ENCODE measurements at regions not wholly inside any gene's neighbourhood (a gene's known extent, or its start where the extent isn't known, plus 50 kb on each side); places are given as distances from the start of the nearest gene placed in this dataset.

DNA sequence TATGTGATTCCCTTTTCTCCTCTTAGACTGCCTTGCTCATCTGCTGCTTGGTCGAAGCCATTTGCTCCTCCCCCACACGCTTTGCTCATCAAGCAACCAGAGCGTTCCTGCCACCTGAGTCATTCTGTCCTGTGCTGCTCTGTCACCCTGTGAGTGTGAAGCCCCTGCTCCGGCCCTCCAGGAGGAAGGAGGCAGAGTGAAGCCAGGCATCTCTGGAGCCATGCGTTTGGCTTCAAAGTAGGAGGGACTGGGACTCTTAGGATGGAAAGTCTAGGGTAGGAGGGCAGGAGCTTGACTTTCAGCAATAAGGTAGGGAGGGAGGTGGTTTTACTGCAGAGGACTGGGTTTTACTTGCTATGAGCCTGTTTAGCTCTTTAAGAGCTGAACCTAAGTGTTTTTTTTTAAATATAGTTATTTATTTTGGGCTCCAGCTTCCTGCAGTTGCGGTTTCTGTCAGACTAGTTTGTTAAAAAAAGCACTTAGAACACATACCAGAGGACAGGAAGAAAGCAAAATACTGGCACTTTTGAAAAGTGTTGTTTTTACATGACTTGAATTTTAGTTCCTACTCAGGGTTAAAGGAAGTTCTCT lies 63.6 kb downstream of the SPINK2 start:
- Mint-ChIP-seq H3K36me3 (no peaks in the 10 kb centered on the region), H3K27me3 (no peaks in the 10 kb centered on the region), H3K27ac (peak overlapping the region; percentile 74 to 98 (median 88)), H3K4me1 (peaks cover 42 to 63% (median 57%) of the 10 kb centered on the region in 3 donors), H3K4me3 (peak overlapping the region; percentile 74 to 94 (median 88)), H3K9me3 (no peaks in the 10 kb centered on the region)
- DNase-seq, result peak; percentile 42
- peak; percentile 85 to 88 for ATAC-seq (ENCODE audit: low read depth in 2 of 2)

DNA sequence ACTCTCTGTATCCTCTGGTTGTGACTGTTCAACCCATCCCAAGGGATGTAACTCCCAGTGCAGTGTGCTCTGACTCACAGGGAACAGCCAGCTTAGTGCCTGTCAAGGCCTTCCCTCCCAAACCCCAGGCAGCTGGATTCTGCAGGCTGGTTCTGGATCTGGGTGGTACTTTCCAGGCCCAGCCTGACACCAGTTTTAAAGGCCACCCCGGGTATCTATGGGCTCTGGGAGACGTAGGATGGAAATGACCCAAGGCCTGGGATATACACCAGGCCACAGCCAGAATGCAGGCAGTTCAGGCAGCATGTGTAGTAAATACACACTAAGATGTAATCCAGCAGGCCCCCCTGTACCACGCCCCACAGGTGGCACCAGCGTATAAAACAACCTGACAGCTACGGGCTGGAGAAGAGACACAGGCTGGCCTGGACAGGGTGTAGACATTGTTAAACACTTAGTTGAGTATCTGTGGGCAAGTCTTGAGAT lies 64.2 kb downstream of the SPINK2 start:
- Mint-ChIP-seq H3K27ac (peak overlapping the region; percentile 36 to 98 (median 84)), H3K4me3 (peak overlapping the region; percentile 53 to 94 (median 87)), H3K36me3 (no peaks in the 10 kb centered on the region), H3K9me3 (no peaks in the 10 kb centered on the region), H3K4me1 (peaks cover 39 to 57% (median 53%) of the 10 kb centered on the region in 3 donors), H3K27me3 (no peaks in the 10 kb centered on the region)
- DNase-seq (peak; percentile 26), ATAC-seq (ENCODE audit: low read depth in 2 of 2) (peak; percentile 73 to 78)

DNA sequence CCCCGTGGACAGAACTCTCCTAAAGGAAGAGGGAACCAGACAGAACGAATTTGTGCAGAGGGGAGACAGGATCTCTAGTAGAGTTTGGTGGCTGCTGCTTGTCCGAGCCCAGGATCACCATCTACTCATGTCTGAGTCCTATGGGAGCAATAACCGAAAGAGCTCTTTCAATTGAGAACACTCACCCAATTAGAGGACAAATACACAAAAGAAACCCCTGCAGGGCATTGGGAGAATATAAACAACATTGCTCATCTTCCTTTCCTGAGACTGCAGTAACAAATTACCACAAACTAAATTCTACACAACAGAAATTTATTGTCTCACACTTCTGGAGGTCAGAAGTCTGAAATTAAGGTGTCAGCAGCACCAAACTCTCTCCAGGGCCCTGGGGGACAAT lies 65.6 kb downstream of the SPINK2 start:
- Mint-ChIP-seq H3K27ac (peak overlapping the region; percentile 35 to 87 (median 70)), H3K4me3 (peak overlapping the region in 3 of 8 donors; percentile 17 to 84 (median 26)), H3K4me1 (peaks cover 35 to 49% (median 48%) of the 10 kb centered on the region in 3 donors), H3K9me3 (no peaks in the 10 kb centered on the region), H3K36me3 (no peaks in the 10 kb centered on the region), H3K27me3 (no peaks in the 10 kb centered on the region)
- no peak for ATAC-seq (ENCODE audit: low read depth in 2 of 2)
- no peak for DNase-seq

- ATAC-seq (ENCODE audit: low read depth in 2 of 2) (no peak), DNase-seq (no peak)
- H3K27me3 Mint-ChIP-seq, result no peaks in the 10 kb centered on the region
- peaks cover 0 to 4% (median 0%) of the 10 kb centered on the region in 7 donors for H3K9me3 Mint-ChIP-seq
- no peak overlapping the region for H3K27ac Mint-ChIP-seq
- H3K36me3 Mint-ChIP-seq, result peaks cover 0 to 4% of the 10 kb centered on the region in 2 donors
- H3K4me3 Mint-ChIP-seq, result no peak overlapping the region
- H3K4me1 Mint-ChIP-seq, result peaks cover 24 to 33% (median 29%) of the 10 kb centered on the region in 3 donors
These were observed 68.5 kb downstream of the SPINK2 start for GRCh38 chr4:56752985-56753384.

DNA sequence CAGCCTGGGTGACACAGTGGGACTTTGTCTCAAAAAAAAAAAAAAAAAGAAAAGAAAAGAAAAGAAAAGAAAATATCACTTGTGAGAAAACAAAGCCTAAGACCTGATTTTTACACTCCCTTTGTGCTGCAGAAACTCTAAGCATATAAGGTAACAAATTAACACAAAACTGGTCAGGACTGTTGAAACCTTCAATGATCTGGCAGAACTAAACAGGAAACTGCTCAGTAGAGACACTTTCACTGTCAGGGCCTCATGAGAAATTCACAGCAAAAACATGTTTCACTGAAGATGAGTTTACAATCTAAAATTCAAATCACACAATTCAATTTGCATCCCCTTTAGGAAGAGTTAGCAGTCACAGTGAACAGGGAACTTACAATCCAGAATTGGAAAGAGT lies 69.1 kb upstream of the HOPX start:
- no peaks in the 10 kb centered on the region for H3K27me3 Mint-ChIP-seq
- no peak overlapping the region for H3K4me3 Mint-ChIP-seq
- H3K36me3 Mint-ChIP-seq, result peaks cover 0 to 4% of the 10 kb centered on the region in 2 donors
- ATAC-seq (ENCODE audit: low read depth in 2 of 2), result no peak
- no peak overlapping the region for H3K27ac Mint-ChIP-seq
- H3K9me3 Mint-ChIP-seq, result peaks cover 0 to 8% (median 0%) of the 10 kb centered on the region in 7 donors
- no peak for DNase-seq
- peaks cover 0 to 7% (median 5%) of the 10 kb centered on the region in 3 donors for H3K4me1 Mint-ChIP-seq

- H3K27ac Mint-ChIP-seq, result peak overlapping the region in 1 of 6 donors; percentile 80
- H3K4me1 Mint-ChIP-seq, result peaks cover 0 to 7% (median 5%) of the 10 kb centered on the region in 3 donors
- H3K9me3 Mint-ChIP-seq, result peaks cover 0 to 9% (median 0%) of the 10 kb centered on the region in 7 donors
- H3K27me3 Mint-ChIP-seq, result no peaks in the 10 kb centered on the region
- ATAC-seq (ENCODE audit: low read depth in 2 of 2) (no peak), DNase-seq (no peak)
- H3K4me3 Mint-ChIP-seq, result peak overlapping the region in 1 of 8 donors; percentile 70
- peaks cover 0 to 4% of the 10 kb centered on the region in 2 donors for H3K36me3 Mint-ChIP-seq
These were observed 67.2 kb upstream of the HOPX start for GRCh38 chr4:56748271-56748670.

DNA sequence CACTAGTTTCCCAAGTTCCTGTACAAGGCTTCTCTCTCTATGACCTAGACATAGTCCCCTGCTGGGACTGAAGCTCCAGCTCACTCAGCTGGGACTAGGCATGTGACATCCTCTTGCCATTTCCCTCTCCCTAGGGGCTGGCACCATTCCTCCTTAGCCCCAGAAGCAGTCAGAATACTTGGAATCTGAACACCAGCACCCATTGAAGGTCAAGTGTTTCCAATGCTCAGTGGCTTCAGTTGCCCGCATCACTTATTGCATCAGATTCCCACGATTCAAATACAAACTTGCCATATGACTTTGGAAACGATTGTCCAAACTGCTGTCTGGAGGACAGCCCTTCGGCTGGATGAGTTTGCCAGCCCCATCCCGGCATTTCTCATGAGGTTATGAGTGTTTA lies 65.5 kb upstream of the HOPX start:
- H3K4me1 Mint-ChIP-seq, result peaks cover 0 to 7% (median 5%) of the 10 kb centered on the region in 3 donors
- H3K36me3 Mint-ChIP-seq, result peaks cover 0 to 4% of the 10 kb centered on the region in 2 donors
- peak overlapping the region in 1 of 6 donors; percentile 30 for H3K27ac Mint-ChIP-seq
- H3K9me3 Mint-ChIP-seq, result peaks cover 0 to 9% (median 0%) of the 10 kb centered on the region in 7 donors
- peak overlapping the region in 1 of 8 donors; percentile 13 for H3K4me3 Mint-ChIP-seq
- ATAC-seq (ENCODE audit: low read depth in 2 of 2), result no peak
- no peaks in the 10 kb centered on the region for H3K27me3 Mint-ChIP-seq
- no peak for DNase-seq

GRCh38 chr4:56745042-56745441 lies 63.9 kb upstream of the HOPX start:
- Mint-ChIP-seq H3K9me3 (peaks cover 0 to 4% (median 0%) of the 10 kb centered on the region in 7 donors), H3K4me1 (peaks cover 0 to 2% (median 0%) of the 10 kb centered on the region in 3 donors), H3K27ac (no peak overlapping the region), H3K27me3 (no peaks in the 10 kb centered on the region), H3K36me3 (no peaks in the 10 kb centered on the region), H3K4me3 (no peak overlapping the region)
- no peak for ATAC-seq (ENCODE audit: low read depth in 2 of 2)
- DNase-seq, result no peak

- DNase-seq, result no peak
- no peak for ATAC-seq (ENCODE audit: low read depth in 2 of 2)
- H3K27me3 Mint-ChIP-seq, result no peaks in the 10 kb centered on the region
- peaks cover 0 to 4% (median 0%) of the 10 kb centered on the region in 7 donors for H3K9me3 Mint-ChIP-seq
- peaks cover 0 to 5% (median under 1%) of the 10 kb centered on the region in 3 donors for H3K4me1 Mint-ChIP-seq
- no peak overlapping the region for H3K4me3 Mint-ChIP-seq
- no peaks in the 10 kb centered on the region for H3K36me3 Mint-ChIP-seq
- H3K27ac Mint-ChIP-seq, result no peak overlapping the region
These were observed 62.9 kb upstream of the HOPX start for GRCh38 chr4:56744030-56744429.

DNA sequence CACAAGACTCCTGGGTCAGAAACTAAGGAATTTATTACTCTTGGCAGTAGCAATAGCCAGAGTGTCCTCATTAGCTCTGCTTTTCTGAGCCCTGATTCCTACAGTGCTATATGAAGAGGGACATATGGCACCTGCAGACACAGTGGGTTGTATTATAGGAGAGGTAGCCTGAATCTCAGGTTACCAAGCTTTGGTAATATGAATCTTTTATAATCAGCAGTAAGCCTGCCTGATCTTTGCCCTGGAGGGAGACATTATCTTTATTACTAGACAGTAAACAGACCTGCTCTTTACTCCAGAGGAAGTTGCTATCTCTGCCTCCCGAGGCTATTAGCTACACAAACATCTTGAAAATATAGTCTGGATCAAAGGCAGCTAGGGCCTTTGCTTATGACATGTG lies 62.5 kb upstream of the HOPX start:
- ATAC-seq (ENCODE audit: low read depth in 2 of 2), result no peak
- no peak overlapping the region for H3K4me3 Mint-ChIP-seq
- H3K36me3 Mint-ChIP-seq, result no peaks in the 10 kb centered on the region
- peaks cover 0 to 10% (median 5%) of the 10 kb centered on the region in 3 donors for H3K4me1 Mint-ChIP-seq
- H3K9me3 Mint-ChIP-seq, result peaks cover 0 to 4% (median 0%) of the 10 kb centered on the region in 7 donors
- H3K27ac Mint-ChIP-seq, result no peak overlapping the region
- DNase-seq, result no peak
- no peaks in the 10 kb centered on the region for H3K27me3 Mint-ChIP-seq

DNA sequence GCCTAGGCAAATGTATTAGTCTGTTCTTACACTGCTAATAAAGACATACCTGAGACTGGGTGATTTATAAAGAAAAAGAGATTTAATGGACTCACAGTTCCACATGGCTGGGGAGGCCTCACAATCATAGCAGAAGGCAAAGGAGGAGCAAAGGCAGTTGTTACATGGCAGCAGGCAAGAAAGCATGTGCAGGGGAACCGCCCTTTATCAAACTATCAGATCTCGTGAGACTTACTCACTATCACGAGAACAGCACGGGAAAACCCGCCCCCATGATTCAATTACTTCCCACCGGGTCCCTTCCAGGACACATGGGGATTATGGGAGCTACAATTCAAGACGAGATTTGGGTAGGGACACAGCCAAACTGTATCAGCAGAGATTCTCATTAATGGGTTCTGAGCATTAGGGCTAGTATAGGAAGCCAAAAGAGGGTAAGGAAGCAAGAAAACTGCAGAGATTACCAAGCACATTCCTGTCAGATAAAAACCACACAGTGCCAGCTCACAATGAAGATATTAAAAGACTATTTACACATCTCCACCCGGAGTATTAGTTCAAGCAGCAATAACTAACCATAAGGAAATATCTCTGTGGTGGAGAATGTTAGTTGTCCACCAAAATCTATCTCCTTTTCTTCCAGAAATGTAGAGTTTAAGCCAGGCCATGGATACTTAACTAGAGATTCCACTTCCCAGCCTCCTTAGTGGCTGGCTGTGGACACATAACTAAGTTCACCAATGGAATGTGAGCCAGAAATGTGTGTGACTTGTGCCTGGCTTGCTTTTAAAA lies 61.2 kb upstream of the HOPX start:
- H3K27me3 Mint-ChIP-seq, result no peaks in the 10 kb centered on the region
- H3K4me3 Mint-ChIP-seq, result peak overlapping the region in 1 of 8 donors; percentile 64
- peaks cover 0 to 4% (median 0%) of the 10 kb centered on the region in 7 donors for H3K9me3 Mint-ChIP-seq
- H3K27ac Mint-ChIP-seq, result no peak overlapping the region
- no peaks in the 10 kb centered on the region for H3K36me3 Mint-ChIP-seq
- H3K4me1 Mint-ChIP-seq, result peaks cover 0 to 12% (median 5%) of the 10 kb centered on the region in 3 donors
- ATAC-seq (ENCODE audit: low read depth in 2 of 2) (no peak), DNase-seq (no peak)

- H3K27ac Mint-ChIP-seq, result no peak overlapping the region
These were observed 60.5 kb upstream of the HOPX start for GRCh38 chr4:56741595-56741994.

DNA sequence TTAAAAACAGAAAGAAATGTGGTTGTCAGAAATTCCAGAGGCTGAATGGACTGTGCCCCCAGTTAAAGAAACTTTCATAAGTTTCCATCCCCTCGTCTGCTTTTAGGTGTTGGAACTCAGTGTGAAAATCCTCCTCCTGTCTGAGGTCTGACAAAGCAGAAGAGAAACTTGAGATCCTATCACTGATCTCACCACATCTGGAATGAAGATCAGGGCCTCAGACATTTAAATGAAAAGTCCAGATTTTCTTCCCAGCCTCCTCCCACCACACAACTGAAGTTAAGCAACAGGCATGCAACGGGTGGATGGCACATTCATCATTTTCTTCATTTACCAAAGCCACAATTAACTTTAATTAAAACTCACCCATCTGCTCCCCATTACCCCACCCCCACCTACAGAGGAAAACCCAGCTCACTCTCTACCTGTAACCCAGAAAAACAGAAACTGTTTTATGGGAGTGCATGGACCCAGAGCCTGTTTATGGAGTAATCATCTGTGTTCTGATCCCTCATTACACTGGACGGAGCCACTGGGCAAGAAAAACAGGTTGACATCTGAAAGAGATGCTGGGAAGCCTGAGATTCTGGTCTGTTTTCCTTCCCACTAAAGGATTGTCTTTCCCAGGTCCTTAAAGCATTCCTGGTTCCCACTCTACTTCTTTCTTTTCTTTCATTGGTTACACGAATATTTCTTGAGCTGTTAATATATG lies 58.1 kb upstream of the HOPX start:
- ATAC-seq (ENCODE audit: low read depth in 2 of 2) (no peak), DNase-seq (no peak)
- Mint-ChIP-seq H3K27me3 (no peaks in the 10 kb centered on the region), H3K36me3 (no peaks in the 10 kb centered on the region), H3K27ac (peak overlapping the region in 3 of 6 donors; percentile 45 to 87 (median 59)), H3K4me3 (no peak overlapping the region), H3K4me1 (peaks cover 0 to 12% (median 5%) of the 10 kb centered on the region in 3 donors), H3K9me3 (peaks cover 0 to 5% (median 0%) of the 10 kb centered on the region in 7 donors)

More at GRCh38 chr4:56741595-56741994, 60.5 kb upstream of the HOPX start:
- Mint-ChIP-seq H3K4me3 (peak overlapping the region in 1 of 8 donors; percentile 64), H3K36me3 (no peaks in the 10 kb centered on the region), H3K9me3 (peaks cover 0 to 4% (median 0%) of the 10 kb centered on the region in 7 donors), H3K4me1 (peaks cover 0 to 12% (median 5%) of the 10 kb centered on the region in 3 donors), H3K27me3 (no peaks in the 10 kb centered on the region)
- no peak for DNase-seq
- ATAC-seq (ENCODE audit: low read depth in 2 of 2), result no peak
